Activated naive CD8-positive, alpha-beta T cell treated with anti-CD3 and anti-CD28 coated beads, Interleukin-2, amount 10 ng/mL, durations not matched to agents 7 days and 5 days (primary cell): ENCODE measurements at regions not wholly inside any gene's neighbourhood (a gene's known extent, or its start where the extent isn't known, plus 50 kb on each side); places are given as distances from the start of the nearest gene placed in this dataset.
"Not testable (repeated sequence)": the region's sequence is repeated elsewhere in the genome, so short reads cannot be mapped to it uniquely, and the experiment has no call there.

Experiments used
- ATAC-seq: fragments of 150-1000 bp; cut with Tn5 transposase; one replicate; pipeline ENCODE4 v1.10.0; 2021; ENCODE audit warnings: low read depth, moderate library complexity
- POLR2A ChIA-PET: fragments of 350-600 bp; sonication (Branson Sonifier 250); formaldehyde crosslinking; loops from one replicate; lab custom pipeline; 2021; ENCODE audit warnings: antibody characterized with exemption; lab: Charles Lee
- DNase-seq: peaks from one replicate; pipeline ENCODE4 v3.0.0; 2021
- H3K27ac Mint-ChIP-seq: one replicate; pipeline ENCODE4 v1.8.0; 2022; ENCODE audit warnings: mild to moderate bottlenecking, mixed read lengths
- H3K27me3 Mint-ChIP-seq: one replicate; pipeline ENCODE4 v1.8.0; 2022; ENCODE audit warnings: mild to moderate bottlenecking, moderate library complexity, mixed read lengths
- H3K36me3 Mint-ChIP-seq: one replicate; pipeline ENCODE4 v1.8.0; 2021; ENCODE audit warnings: mild to moderate bottlenecking, mixed read lengths
- H3K4me1 Mint-ChIP-seq: one replicate; pipeline ENCODE4 v1.8.0; 2021; ENCODE audit warnings: mixed read lengths
- H3K4me3 Mint-ChIP-seq: one replicate; pipeline ENCODE4 v1.8.0; 2022; ENCODE audit warnings: mild to moderate bottlenecking, moderate library complexity, mixed read lengths
- H3K9me3 Mint-ChIP-seq: one replicate; pipeline ENCODE4 v1.8.0; 2021; ENCODE audit warnings: mixed read lengths

GRCh38 chr14:30194741-30195148, 267.1 kb upstream of the PRKD1 start:
- Mint-ChIP-seq H3K4me3 (no peak overlapping the region), H3K36me3 (no peaks in the 10 kb centered on the region), H3K4me1 (no peaks in the 10 kb centered on the region), H3K27me3 (no peaks in the 10 kb centered on the region), H3K27ac (no peak overlapping the region), H3K9me3 (no peaks in the 10 kb centered on the region)
- DNase-seq (no peak), ATAC-seq (no peak)
- POLR2A ChIA-PET, result no interaction called here

- H3K27me3 Mint-ChIP-seq, result no peaks in the 10 kb centered on the region
- no peak overlapping the region for H3K27ac Mint-ChIP-seq
- POLR2A ChIA-PET, result no interaction called here
- H3K4me3 Mint-ChIP-seq, result no peak overlapping the region
- no peaks in the 10 kb centered on the region for H3K36me3 Mint-ChIP-seq
- DNase-seq (no peak), ATAC-seq (no peak)
- H3K9me3 Mint-ChIP-seq, result no peaks in the 10 kb centered on the region
- H3K4me1 Mint-ChIP-seq, result no peaks in the 10 kb centered on the region
Measured at GRCh38 chr14:30195941-30196340, 268.3 kb upstream of the PRKD1 start.

GRCh38 chr14:30196861-30197260, 269.2 kb upstream of the PRKD1 start:
- no peaks in the 10 kb centered on the region for H3K4me1 Mint-ChIP-seq
- H3K27me3 Mint-ChIP-seq, result no peaks in the 10 kb centered on the region
- ATAC-seq (no peak), DNase-seq (no peak)
- H3K4me3 Mint-ChIP-seq, result no peak overlapping the region
- H3K9me3 Mint-ChIP-seq, result no peaks in the 10 kb centered on the region
- H3K36me3 Mint-ChIP-seq, result no peaks in the 10 kb centered on the region
- POLR2A ChIA-PET, result no interaction called here
- H3K27ac Mint-ChIP-seq, result no peak overlapping the region

DNA sequence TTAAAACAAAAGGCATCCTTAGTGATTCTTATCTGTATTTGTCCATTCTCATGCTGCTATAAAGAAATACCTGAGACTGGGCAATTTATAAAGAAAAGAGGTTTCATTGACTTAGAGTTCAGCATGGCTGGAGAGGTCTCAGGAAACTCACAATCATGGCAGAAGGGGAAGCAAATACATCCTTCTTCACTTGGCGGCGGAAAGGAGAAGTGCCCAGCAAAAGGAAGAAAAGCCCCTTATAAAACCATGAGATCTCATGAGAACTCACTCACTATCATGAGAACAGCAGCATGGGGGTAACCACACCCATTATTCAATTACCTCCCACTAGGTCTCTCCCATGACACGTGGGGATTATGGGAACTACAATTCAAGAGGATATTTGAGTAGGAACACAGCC, 271.1 kb upstream of the PRKD1 start:
- H3K9me3 Mint-ChIP-seq, H3K27me3 Mint-ChIP-seq, H3K27ac Mint-ChIP-seq, POLR2A ChIA-PET, H3K4me1 Mint-ChIP-seq, H3K4me3 Mint-ChIP-seq, H3K36me3 Mint-ChIP-seq, DNase-seq, ATAC-seq: not testable (repeated sequence)

GRCh38 chr14:30204431-30204980, 276.9 kb upstream of the PRKD1 start:
- no peaks in the 10 kb centered on the region for H3K27me3 Mint-ChIP-seq
- H3K4me1 Mint-ChIP-seq, result no peaks in the 10 kb centered on the region
- H3K36me3 Mint-ChIP-seq, result no peaks in the 10 kb centered on the region
- no peaks in the 10 kb centered on the region for H3K9me3 Mint-ChIP-seq
- H3K27ac Mint-ChIP-seq, result no peak overlapping the region
- no peak overlapping the region for H3K4me3 Mint-ChIP-seq
- no peak for DNase-seq
- POLR2A ChIA-PET, result no interaction called here
- no peak for ATAC-seq

GRCh38 chr14:30209136-30209535, 281.5 kb upstream of the PRKD1 start:
- no peaks in the 10 kb centered on the region for H3K4me1 Mint-ChIP-seq
- no peaks in the 10 kb centered on the region for H3K36me3 Mint-ChIP-seq
- DNase-seq (no peak), ATAC-seq (no peak)
- H3K27me3 Mint-ChIP-seq, result no peaks in the 10 kb centered on the region
- no peaks in the 10 kb centered on the region for H3K9me3 Mint-ChIP-seq
- POLR2A ChIA-PET, result no interaction called here
- H3K27ac Mint-ChIP-seq, result no peak overlapping the region
- H3K4me3 Mint-ChIP-seq, result no peak overlapping the region

DNA sequence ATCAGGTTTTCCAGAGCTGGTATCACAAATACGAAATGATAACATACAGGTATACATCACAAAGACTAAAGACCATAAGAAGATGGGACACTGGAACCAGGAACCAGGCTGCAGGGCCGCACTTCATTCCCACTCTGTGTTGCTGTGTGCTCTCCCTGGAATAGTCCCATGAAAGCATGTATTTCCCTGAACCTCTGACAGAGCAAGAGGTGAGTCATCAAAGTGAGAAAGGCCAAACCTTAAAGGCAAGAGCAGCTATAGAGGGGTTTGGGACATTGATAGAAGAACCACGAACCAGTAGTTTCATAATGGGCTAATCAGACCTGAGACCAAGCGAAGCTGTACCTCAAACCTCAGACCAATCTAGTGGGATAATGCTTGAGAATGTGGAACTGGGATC, 283.0 kb upstream of the PRKD1 start:
- POLR2A ChIA-PET, result no interaction called here
- Mint-ChIP-seq H3K4me1 (no peaks in the 10 kb centered on the region), H3K9me3 (no peaks in the 10 kb centered on the region), H3K4me3 (no peak overlapping the region), H3K36me3 (no peaks in the 10 kb centered on the region), H3K27me3 (no peaks in the 10 kb centered on the region), H3K27ac (no peak overlapping the region)
- no peak for DNase-seq
- no peak for ATAC-seq

- ATAC-seq, result no peak
- Mint-ChIP-seq H3K27ac (no peak overlapping the region), H3K9me3 (no peaks in the 10 kb centered on the region), H3K4me3 (no peak overlapping the region), H3K27me3 (no peaks in the 10 kb centered on the region), H3K36me3 (no peaks in the 10 kb centered on the region), H3K4me1 (no peaks in the 10 kb centered on the region)
- POLR2A ChIA-PET, result no interaction called here
- no peak for DNase-seq
Measured at GRCh38 chr14:30211326-30211725, 283.7 kb upstream of the PRKD1 start.

DNA sequence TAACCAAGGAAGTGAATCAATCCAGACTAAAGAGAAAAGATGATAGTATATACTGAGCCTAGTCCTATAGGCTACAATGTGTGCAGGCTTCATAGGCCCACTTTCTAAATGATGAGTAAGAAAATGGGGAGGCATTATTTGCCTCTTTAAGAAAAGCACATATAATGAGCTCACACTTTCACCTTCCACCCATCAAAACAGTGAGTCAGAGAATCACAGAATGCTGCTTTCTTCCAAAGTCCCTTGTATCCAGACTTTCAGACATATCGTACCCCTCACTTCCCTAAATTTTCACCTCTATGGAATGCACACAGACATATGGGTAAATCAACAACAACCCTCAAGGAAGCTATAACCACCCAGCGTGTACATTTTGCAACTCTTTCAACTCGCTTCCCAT, 286.4 kb upstream of the PRKD1 start:
- ATAC-seq (no peak), DNase-seq (no peak)
- no peaks in the 10 kb centered on the region for H3K27me3 Mint-ChIP-seq
- no peaks in the 10 kb centered on the region for H3K36me3 Mint-ChIP-seq
- H3K4me3 Mint-ChIP-seq, result no peak overlapping the region
- H3K27ac Mint-ChIP-seq, result no peak overlapping the region
- no peaks in the 10 kb centered on the region for H3K9me3 Mint-ChIP-seq
- POLR2A ChIA-PET, result no interaction called here
- H3K4me1 Mint-ChIP-seq, result no peaks in the 10 kb centered on the region

DNA sequence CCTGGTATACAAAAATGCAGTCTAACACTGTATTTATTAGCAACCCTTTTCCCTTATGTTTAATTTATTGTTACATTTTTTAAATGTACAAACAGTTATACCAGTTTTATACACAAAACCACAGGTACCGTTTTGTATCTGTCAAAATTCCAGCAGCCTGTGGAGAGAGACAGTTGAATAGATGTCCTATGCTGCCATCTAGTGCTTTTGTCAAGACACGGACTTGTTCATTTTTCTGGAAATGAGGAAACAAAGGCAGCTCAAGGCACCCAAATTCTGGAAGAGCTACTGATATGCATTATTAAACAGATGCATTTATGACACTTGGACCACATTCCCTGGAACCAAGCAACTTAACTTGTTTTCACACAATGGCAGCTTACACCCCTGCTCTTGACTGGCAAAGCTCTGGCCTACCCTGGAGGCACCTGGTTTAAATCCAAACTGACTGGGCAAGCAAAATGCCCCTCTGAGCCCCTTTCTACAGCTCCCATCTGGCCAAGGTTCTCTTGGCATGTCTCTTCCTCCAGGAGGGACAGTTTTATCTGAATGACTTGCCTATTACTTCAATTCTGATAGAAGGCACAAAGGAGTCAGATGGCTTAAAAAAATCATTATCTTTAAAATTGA, 286.9 kb upstream of the PRKD1 start:
- Mint-ChIP-seq H3K4me1 (no peaks in the 10 kb centered on the region), H3K36me3 (no peaks in the 10 kb centered on the region), H3K4me3 (no peak overlapping the region), H3K9me3 (no peaks in the 10 kb centered on the region), H3K27me3 (no peaks in the 10 kb centered on the region), H3K27ac (no peak overlapping the region)
- DNase-seq, result no peak
- ATAC-seq, result no peak
- POLR2A ChIA-PET, result no interaction called here

DNA sequence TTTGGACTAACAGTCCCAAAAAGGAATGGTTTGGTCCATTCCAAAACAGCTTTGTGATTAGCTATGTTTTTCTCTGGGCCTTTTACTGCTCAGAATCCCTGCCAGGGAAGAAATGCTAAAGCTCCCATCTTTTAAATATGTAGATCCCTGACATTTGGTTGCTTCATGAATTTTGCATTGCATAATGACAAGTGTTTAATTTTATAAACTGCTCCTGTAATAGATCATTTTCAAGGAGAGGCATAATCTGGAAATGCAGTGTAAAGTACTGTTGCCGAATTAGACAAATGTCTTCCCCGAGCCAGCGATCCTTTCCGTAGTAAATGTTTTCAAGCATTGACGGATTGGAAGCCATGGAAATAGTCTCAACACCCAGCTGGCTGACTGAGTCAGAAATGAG, 291.3 kb upstream of the PRKD1 start:
- no peak overlapping the region for H3K4me3 Mint-ChIP-seq
- ATAC-seq (no peak), DNase-seq (no peak)
- no peaks in the 10 kb centered on the region for H3K4me1 Mint-ChIP-seq
- H3K9me3 Mint-ChIP-seq, result no peaks in the 10 kb centered on the region
- POLR2A ChIA-PET, result no interaction called here
- H3K36me3 Mint-ChIP-seq, result no peaks in the 10 kb centered on the region
- H3K27me3 Mint-ChIP-seq, result no peaks in the 10 kb centered on the region
- H3K27ac Mint-ChIP-seq, result no peak overlapping the region

- Mint-ChIP-seq H3K36me3 (no peaks in the 10 kb centered on the region), H3K9me3 (no peaks in the 10 kb centered on the region), H3K4me1 (no peaks in the 10 kb centered on the region), H3K27me3 (no peaks in the 10 kb centered on the region), H3K4me3 (no peak overlapping the region), H3K27ac (no peak overlapping the region)
- no peak for ATAC-seq
- no peak for DNase-seq
- POLR2A ChIA-PET, result no interaction called here
Measured at GRCh38 chr14:30221546-30221945, 293.9 kb upstream of the PRKD1 start.

- no peak overlapping the region for H3K27ac Mint-ChIP-seq
- H3K9me3 Mint-ChIP-seq, result no peaks in the 10 kb centered on the region
- no peaks in the 10 kb centered on the region for H3K36me3 Mint-ChIP-seq
- POLR2A ChIA-PET, result no interaction called here
- no peak for ATAC-seq
- H3K4me1 Mint-ChIP-seq, result no peaks in the 10 kb centered on the region
- DNase-seq, result no peak
- peaks cover 2% of the 10 kb centered on the region for H3K27me3 Mint-ChIP-seq
- H3K4me3 Mint-ChIP-seq, result no peak overlapping the region
Measured at GRCh38 chr14:30223385-30223785, 295.7 kb upstream of the PRKD1 start.

GRCh38 chr14:30223966-30224365, 296.3 kb upstream of the PRKD1 start:
- peaks cover 2% of the 10 kb centered on the region for H3K27me3 Mint-ChIP-seq
- no peak for DNase-seq
- POLR2A ChIA-PET, result no interaction called here
- no peaks in the 10 kb centered on the region for H3K4me1 Mint-ChIP-seq
- no peaks in the 10 kb centered on the region for H3K36me3 Mint-ChIP-seq
- no peak overlapping the region for H3K27ac Mint-ChIP-seq
- no peak for ATAC-seq
- no peaks in the 10 kb centered on the region for H3K9me3 Mint-ChIP-seq
- no peak overlapping the region for H3K4me3 Mint-ChIP-seq

GRCh38 chr14:30225176-30225575, 297.5 kb upstream of the PRKD1 start:
- POLR2A ChIA-PET, result no interaction called here
- H3K27me3 Mint-ChIP-seq, result peaks cover 2% of the 10 kb centered on the region
- ATAC-seq (no peak), DNase-seq (no peak)
- H3K36me3 Mint-ChIP-seq, result no peaks in the 10 kb centered on the region
- H3K4me1 Mint-ChIP-seq, result no peaks in the 10 kb centered on the region
- H3K4me3 Mint-ChIP-seq, result no peak overlapping the region
- H3K27ac Mint-ChIP-seq, result no peak overlapping the region
- peaks cover 1% of the 10 kb centered on the region for H3K9me3 Mint-ChIP-seq
